IPS DF 6.9 (cell line): ENCODE measurements at regions not wholly inside any gene's neighbourhood (a gene's known extent, or its start where the extent isn't known, plus 50 kb on each side); places are given as distances from the start of the nearest gene placed in this dataset.

Experiments used
- DNase-seq: peaks from one replicate; pipeline ENCODE4 v3.0.0-alpha.2; 2013; ENCODE audit warnings: low read depth, low spot score
- H3K27ac ChIP-seq: one replicate; pipeline ENCODE4 v1.5.1; 2013; ENCODE audit warnings: low read length, control low read depth
- H3K27me3 ChIP-seq: 2 replicates; pipeline ENCODE4 v1.6.1; 2013; ENCODE audit warnings: mild to moderate bottlenecking, low read length; ENCODE audit not compliant: control insufficient read depth, insufficient read depth
- H3K36me3 ChIP-seq: 2 replicates; pipeline ENCODE4 v1.6.1; 2013; ENCODE audit warnings: low read length; ENCODE audit not compliant: control insufficient read depth, insufficient read depth
- H3K4me1 ChIP-seq: 2 replicates; pipeline ENCODE4 v1.6.1; 2013; ENCODE audit warnings: low read length; ENCODE audit not compliant: control insufficient read depth, insufficient read depth
- H3K4me3 ChIP-seq: 2 replicates; pipeline ENCODE4 v1.5.1; 2013; ENCODE audit warnings: mild to moderate bottlenecking, low read length
- H3K9me3 ChIP-seq: 2 replicates; pipeline ENCODE4 v1.6.1; 2013; ENCODE audit warnings: low read length, inconsistent platforms; ENCODE audit not compliant: control insufficient read depth, insufficient read depth
- WGBS: extraction: QIAGEN DNeasy Blood & Tissue Kit; methylation state at CpG from one replicate; pipeline ENCODE4 v1.1.7; 2013; ENCODE audit warnings: mixed read lengths, missing lambda C conversion rate; ENCODE audit not compliant: insufficient read length, insufficient coverage; 5-methylcytosine and 5-hydroxymethylcytosine counted together

GRCh38 chr7:131250331-131250730 is 77.3 kb upstream of the MKLN1 start:
- Histone ChIP-seq H3K4me1 (peaks cover 2% of the 10 kb centered on the region; the same call in 1 of the 2 replicates), H3K9me3 (peaks cover 1% of the 10 kb centered on the region; the same call in 1 of the 2 replicates), H3K27me3 (no peaks in the 10 kb centered on the region), H3K4me3 (no peak overlapping the region), H3K27ac (no peak overlapping the region), H3K36me3 (no peaks in the 10 kb centered on the region)
- WGBS, result no CpG with 5 or more reads among the region's 4 CpGs
- DNase-seq, result no peak

DNA sequence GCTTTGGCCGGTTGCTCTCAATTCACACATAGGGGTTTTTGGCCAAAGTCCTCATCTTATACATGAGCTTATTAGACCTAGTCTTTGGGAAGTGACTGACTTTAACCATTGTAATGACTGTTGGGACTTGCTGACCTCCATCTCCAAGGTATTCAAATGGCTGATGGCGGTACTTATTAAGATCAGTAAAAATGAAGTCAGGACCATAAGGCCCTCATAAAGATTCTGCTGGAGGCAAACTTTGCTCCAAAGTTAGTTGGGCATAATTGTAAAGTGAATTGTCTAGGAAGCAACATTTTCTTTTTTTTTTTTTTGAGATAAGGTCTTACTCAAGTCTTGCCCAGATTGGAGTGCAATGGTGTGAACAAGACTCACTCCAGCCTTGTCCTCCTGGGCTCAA is 76.3 kb upstream of the MKLN1 start:
- peaks cover 1% of the 10 kb centered on the region; the same call in 1 of the 2 replicates for H3K9me3 ChIP-seq
- no peaks in the 10 kb centered on the region for H3K36me3 ChIP-seq
- H3K4me1 ChIP-seq, result no peaks in the 10 kb centered on the region
- no peak for DNase-seq
- H3K27ac ChIP-seq, result no peak overlapping the region
- no peak overlapping the region for H3K4me3 ChIP-seq
- H3K27me3 ChIP-seq, result no peaks in the 10 kb centered on the region
- whole genome bisulfite sequencing, result no CpG with 5 or more reads among the region's 2 CpGs

DNA sequence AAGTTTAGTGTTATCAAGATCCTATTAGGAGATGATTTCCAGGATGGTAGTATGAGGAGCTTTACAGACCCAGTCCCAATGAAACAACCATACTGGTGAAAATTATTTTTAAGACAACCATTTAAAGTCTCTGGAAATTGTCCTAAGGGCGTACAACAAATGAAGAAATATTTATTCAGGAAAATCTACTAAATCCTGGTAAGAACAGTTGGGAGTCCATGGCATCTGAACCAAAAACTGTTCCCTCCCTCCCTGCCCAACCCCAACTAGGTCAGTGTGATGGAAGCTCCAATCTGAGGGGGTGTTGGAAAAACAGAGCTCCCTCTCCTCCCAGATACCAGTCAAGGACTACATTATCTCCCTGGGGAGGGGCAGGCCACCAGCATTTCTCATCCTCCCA is 74.7 kb upstream of the MKLN1 start:
- Histone ChIP-seq H3K27ac (no peak overlapping the region), H3K4me1 (no peaks in the 10 kb centered on the region), H3K36me3 (no peaks in the 10 kb centered on the region), H3K9me3 (peaks cover 1% of the 10 kb centered on the region; the same call in 1 of the 2 replicates), H3K4me3 (no peak overlapping the region), H3K27me3 (no peaks in the 10 kb centered on the region)
- no peak for DNase-seq
- WGBS, result no CpG with 5 or more reads among the region's 1 CpG

GRCh38 chr7:131254211-131254610 is 73.5 kb upstream of the MKLN1 start:
- no peak overlapping the region for H3K27ac ChIP-seq
- DNase-seq, result no peak
- H3K36me3 ChIP-seq, result no peaks in the 10 kb centered on the region
- H3K4me3 ChIP-seq, result no peak overlapping the region
- no peaks in the 10 kb centered on the region for H3K4me1 ChIP-seq
- WGBS, result no CpG with 5 or more reads among the region's 2 CpGs
- no peaks in the 10 kb centered on the region for H3K27me3 ChIP-seq
- H3K9me3 ChIP-seq, result peaks cover 1% of the 10 kb centered on the region; the same call in 1 of the 2 replicates

DNA sequence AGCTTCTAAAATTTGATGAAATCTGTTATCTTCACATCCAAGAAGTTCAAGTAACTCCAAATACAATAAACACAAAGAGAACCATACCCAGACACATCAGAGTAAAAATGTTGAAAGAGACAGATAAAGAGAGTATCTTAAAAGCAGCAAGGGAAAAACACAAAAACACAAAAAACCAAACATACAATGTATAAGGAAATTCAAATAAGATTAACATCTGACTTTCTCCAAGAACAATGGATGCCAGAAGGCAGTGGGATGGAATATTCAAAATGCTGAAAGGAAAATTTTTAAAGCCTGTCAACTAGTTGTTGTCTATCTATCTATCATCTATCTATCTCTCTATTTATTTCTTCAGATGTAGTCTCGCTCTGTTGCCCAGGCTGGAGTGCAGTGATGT is 72.4 kb upstream of the MKLN1 start:
- H3K4me1 ChIP-seq, result no peaks in the 10 kb centered on the region
- no peak for DNase-seq
- H3K9me3 ChIP-seq, result peaks cover 1% of the 10 kb centered on the region; the same call in 1 of the 2 replicates
- H3K27me3 ChIP-seq, result no peaks in the 10 kb centered on the region
- no peak overlapping the region for H3K4me3 ChIP-seq
- H3K36me3 ChIP-seq, result no peaks in the 10 kb centered on the region
- WGBS, result no CpG with 5 or more reads among the region's 1 CpG
- H3K27ac ChIP-seq, result no peak overlapping the region

GRCh38 chr7:131261476-131261994 is 66.1 kb upstream of the MKLN1 start:
- no peaks in the 10 kb centered on the region for H3K36me3 ChIP-seq
- no peak overlapping the region for H3K4me3 ChIP-seq
- no peaks in the 10 kb centered on the region for H3K9me3 ChIP-seq
- no peak for DNase-seq
- no CpG with 5 or more reads among the region's 1 CpG for WGBS
- H3K27ac ChIP-seq, result no peak overlapping the region
- H3K27me3 ChIP-seq, result no peaks in the 10 kb centered on the region
- no peaks in the 10 kb centered on the region for H3K4me1 ChIP-seq

DNA sequence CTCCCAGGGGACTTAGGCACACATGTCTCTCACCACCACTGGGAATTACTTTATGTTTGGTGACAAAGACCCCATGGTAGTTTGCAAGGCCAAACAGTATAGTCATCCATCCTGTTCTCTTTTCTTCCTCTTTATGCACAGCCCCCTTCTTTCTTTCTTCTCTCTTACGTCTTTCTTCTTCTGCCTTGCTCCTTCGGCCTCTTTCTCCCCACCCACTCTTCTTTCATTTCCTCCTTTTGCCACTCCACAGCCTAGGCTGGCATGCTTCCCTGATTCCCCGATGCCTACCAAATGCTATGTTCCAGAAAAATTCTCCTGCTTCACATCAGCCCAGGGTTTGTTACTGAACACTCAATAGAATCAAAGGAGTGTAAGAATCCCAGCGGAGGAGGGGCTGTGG is 62.4 kb upstream of the MKLN1 start:
- DNase-seq, result no peak
- no peaks in the 10 kb centered on the region for H3K4me1 ChIP-seq
- no peaks in the 10 kb centered on the region for H3K9me3 ChIP-seq
- H3K36me3 ChIP-seq, result no peaks in the 10 kb centered on the region
- no peaks in the 10 kb centered on the region for H3K27me3 ChIP-seq
- H3K27ac ChIP-seq, result no peak overlapping the region
- no CpG with 5 or more reads among the region's 4 CpGs for WGBS
- no peak overlapping the region for H3K4me3 ChIP-seq

DNA sequence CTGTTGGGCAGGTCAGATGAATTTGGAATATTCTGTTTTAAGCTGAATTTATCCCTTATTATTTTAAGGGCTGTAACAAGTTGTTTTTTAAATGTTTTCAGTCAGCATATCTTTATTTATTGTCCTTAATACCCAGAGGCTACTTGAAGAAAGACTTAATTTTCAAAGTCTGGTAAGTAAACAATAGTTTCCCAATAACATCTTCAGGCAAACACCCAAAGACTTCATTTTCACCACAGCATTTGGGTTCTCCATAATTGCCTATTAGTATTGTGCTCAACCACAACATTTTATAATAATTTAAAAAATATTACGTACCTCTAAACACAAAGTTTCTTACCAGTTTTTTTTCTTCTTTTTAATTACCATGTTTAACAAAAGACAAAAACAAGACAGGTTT is 60.0 kb upstream of the MKLN1 start:
- no peaks in the 10 kb centered on the region for H3K36me3 ChIP-seq
- no peak overlapping the region for H3K27ac ChIP-seq
- no peak overlapping the region for H3K4me3 ChIP-seq
- DNase-seq, result no peak
- H3K4me1 ChIP-seq, result no peaks in the 10 kb centered on the region
- no peaks in the 10 kb centered on the region for H3K27me3 ChIP-seq
- H3K9me3 ChIP-seq, result no peaks in the 10 kb centered on the region
- 100% methylated on average over 1 of the region's 1 CpG for WGBS

GRCh38 chr7:131268906-131269305 is 58.8 kb upstream of the MKLN1 start:
- no peaks in the 10 kb centered on the region for H3K4me1 ChIP-seq
- no peaks in the 10 kb centered on the region for H3K36me3 ChIP-seq
- no peak for DNase-seq
- H3K27ac ChIP-seq, result no peak overlapping the region
- H3K9me3 ChIP-seq, result no peaks in the 10 kb centered on the region
- no peaks in the 10 kb centered on the region for H3K27me3 ChIP-seq
- no peak overlapping the region for H3K4me3 ChIP-seq
- no CpG with 5 or more reads among the region's 2 CpGs for WGBS

GRCh38 chr7:131272086-131272485 is 55.6 kb upstream of the MKLN1 start:
- no CpG with 5 or more reads among the region's 1 CpG for WGBS
- Histone ChIP-seq H3K27me3 (no peaks in the 10 kb centered on the region), H3K36me3 (no peaks in the 10 kb centered on the region), H3K27ac (no peak overlapping the region), H3K4me1 (no peaks in the 10 kb centered on the region), H3K9me3 (no peaks in the 10 kb centered on the region), H3K4me3 (no peak overlapping the region)
- no peak for DNase-seq

GRCh38 chr7:131274986-131275385 is 52.7 kb upstream of the MKLN1 start:
- no peaks in the 10 kb centered on the region for H3K27me3 ChIP-seq
- no peak overlapping the region for H3K4me3 ChIP-seq
- H3K4me1 ChIP-seq, result no peaks in the 10 kb centered on the region
- H3K9me3 ChIP-seq, result no peaks in the 10 kb centered on the region
- no peak overlapping the region for H3K27ac ChIP-seq
- WGBS, result no CpG with 5 or more reads among the region's 2 CpGs
- DNase-seq, result no peak
- no peaks in the 10 kb centered on the region for H3K36me3 ChIP-seq
